HCT116 (cell line): ENCODE measurements at regions not wholly inside any gene's neighbourhood (a gene's known extent, or its start where the extent isn't known, plus 50 kb on each side); places are given as distances from the start of the nearest gene placed in this dataset.

ENCODE experiments used
- CTCF ChIP-seq, 3 experiments: fragments of 200-600 bp in 1 of 3; sonication (generic) in 1 of 3; IDR thresholded peaks in 2 of 3; conservative IDR thresholded peaks in 1 of 3; 2 replicates each; pipeline ENCODE4 v1.5.1; 2012 to 2017; ENCODE audit warnings: low read depth in 2 of 3, low read length in 2 of 3, antibody characterized with exemption in 1 of 3, borderline replicate concordance in 1 of 3, control low read depth in 1 of 3, mild to moderate bottlenecking in 1 of 3, mixed read lengths in 1 of 3, mixed run types in 1 of 3, moderate library complexity in 1 of 3; ENCODE audit not compliant: insufficient read depth in 1 of 3
- POLR2A ChIP-seq: IDR thresholded peaks from 2 replicates; pipeline ENCODE4 v1.7.0; 2011; ENCODE audit warnings: borderline replicate concordance; ENCODE audit not compliant: insufficient read depth, insufficient read length; ENCODE audit errors: extremely low read depth
- POLR2AphosphoS5 ChIP-seq: IDR thresholded peaks from 2 replicates; pipeline ENCODE4 v1.6.1; 2011; ENCODE audit warnings: mild to moderate bottlenecking, low read depth, low read length, moderate library complexity

GRCh38 chr10:20958764-20959163 lies 61.7 kb upstream of the NEBL start:
- TF ChIP-seq CTCF (IDR thresholded peaks at IDR 0.05 in 2 of 3, conservative IDR thresholded peaks at IDR 0.05 in 1 of 3; ENCODE audit: borderline replicate concordance in 1 of 3, insufficient read depth in 1 of 3, low read depth in 2 of 3, low read length in 2 of 3), result no peak
- no peak for TF ChIP-seq POLR2AphosphoS5
- TF ChIP-seq POLR2A, result no peak
